ENCODE measurements at regions not wholly inside any gene's neighbourhood (a gene's known extent, or its start where the extent isn't known, plus 50 kb on each side); places are given as distances from the start of the nearest gene placed in this dataset.
"Not testable (repeated sequence)": the region's sequence is repeated elsewhere in the genome, so short reads cannot be mapped to it uniquely, and the experiment has no call there.

DNA sequence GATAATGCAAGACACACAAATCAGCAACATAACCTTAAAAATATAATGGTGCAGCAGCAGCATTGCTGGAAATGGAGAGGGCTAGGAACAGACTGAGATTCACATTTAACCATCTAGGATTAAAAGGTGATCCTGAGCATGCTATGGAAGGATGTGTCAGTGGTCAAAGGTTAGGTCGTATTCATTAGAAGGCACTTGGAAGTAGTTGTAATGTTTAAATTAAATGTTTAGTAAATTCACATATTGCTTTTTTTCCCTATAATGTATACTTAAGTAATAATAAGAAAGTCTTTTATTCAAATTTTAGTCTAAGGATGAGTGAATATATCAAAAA, 368.6 kb upstream of the PDE3A start:
- H3K4me1 ChIP-seq (ENCODE audit: control insufficient read depth, insufficient read depth, low read length): no peaks in the 10 kb centered on the region
- no CpG with 5 or more reads among the region's 1 CpG for WGBS (ENCODE audit: insufficient coverage)
- no peak for DNase-seq (ENCODE audit: low read depth in 4 of 6, low spot score in 6 of 6)
- H3K4me3 ChIP-seq (ENCODE audit: low read depth, low read length): no peak overlapping the region
- no peaks in the 10 kb centered on the region for H3K36me3 ChIP-seq (ENCODE audit: control insufficient read depth, insufficient read depth, low read length)
- H3K27me3 ChIP-seq (ENCODE audit: control insufficient read depth, insufficient read depth, low read length): no peaks in the 10 kb centered on the region
- no peak overlapping the region for H3K27ac ChIP-seq (ENCODE audit: low read depth, low read length)
- H3K9me3 ChIP-seq (ENCODE audit: control insufficient read depth, insufficient read depth, low read length): no peaks in the 10 kb centered on the region

GRCh38 chr12:20000229-20000849, 368.0 kb upstream of the PDE3A start:
- no peaks in the 10 kb centered on the region for H3K9me3 ChIP-seq (ENCODE audit: control insufficient read depth, insufficient read depth, low read length)
- no peak overlapping the region for H3K4me3 ChIP-seq (ENCODE audit: low read depth, low read length)
- no CpG with 5 or more reads among the region's 4 CpGs for WGBS (ENCODE audit: insufficient coverage)

DNA sequence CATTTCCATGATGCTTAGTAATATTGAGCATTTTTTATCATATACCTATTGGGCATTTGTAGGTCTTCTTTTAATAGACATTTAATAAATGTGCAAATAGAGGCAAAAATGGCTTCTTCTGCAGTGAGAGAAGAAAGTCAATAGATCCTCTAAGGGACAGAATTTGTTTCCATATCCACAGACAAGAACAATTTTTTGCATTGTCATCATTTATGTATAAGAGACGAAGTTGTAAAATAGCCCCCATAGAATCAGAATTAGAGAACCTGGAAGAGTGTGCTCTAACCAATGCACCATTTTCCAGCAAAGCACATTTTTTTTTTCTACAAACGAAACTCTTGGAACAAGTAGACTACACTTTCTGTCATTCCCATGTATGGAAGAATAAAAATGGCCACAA, 365.1 kb upstream of the PDE3A start:
- Histone ChIP-seq H3K9me3 (ENCODE audit: control insufficient read depth, insufficient read depth, low read length) (no peaks in the 10 kb centered on the region), H3K27ac (ENCODE audit: low read depth, low read length) (no peak overlapping the region)
- WGBS (ENCODE audit: insufficient coverage): no CpG with 5 or more reads among the region's 2 CpGs

More at GRCh38 chr12:20000229-20000849, 368.0 kb upstream of the PDE3A start:
- Histone ChIP-seq H3K27ac (ENCODE audit: low read depth, low read length) (no peak overlapping the region), H3K36me3 (ENCODE audit: control insufficient read depth, insufficient read depth, low read length) (no peaks in the 10 kb centered on the region), H3K27me3 (ENCODE audit: control insufficient read depth, insufficient read depth, low read length) (no peaks in the 10 kb centered on the region), H3K4me1 (ENCODE audit: control insufficient read depth, insufficient read depth, low read length) (no peaks in the 10 kb centered on the region)
- no peak for DNase-seq (ENCODE audit: low read depth in 4 of 6, low spot score in 6 of 6)

DNA sequence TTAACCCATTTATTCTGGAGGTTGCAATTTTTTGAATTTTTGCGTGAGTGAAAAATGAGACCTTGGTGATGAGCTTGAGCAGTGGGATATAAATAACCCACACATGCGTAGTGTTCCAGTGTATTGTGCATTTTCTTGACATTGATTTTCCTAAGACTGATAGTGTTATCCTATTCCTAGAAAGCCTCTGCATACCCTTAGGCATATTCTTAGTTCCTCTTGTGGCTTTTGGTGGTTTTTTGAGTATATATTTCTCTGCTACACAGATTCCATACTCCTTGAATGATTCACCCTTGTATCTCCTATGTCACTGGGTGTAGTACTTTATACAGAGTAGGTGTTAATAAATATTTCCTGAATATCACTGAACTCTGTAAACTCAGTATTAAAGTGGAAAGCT, 363.4 kb upstream of the PDE3A start:
- Histone ChIP-seq H3K27me3 (ENCODE audit: control insufficient read depth, insufficient read depth, low read length) (no peaks in the 10 kb centered on the region), H3K4me1 (ENCODE audit: control insufficient read depth, insufficient read depth, low read length) (no peaks in the 10 kb centered on the region), H3K36me3 (ENCODE audit: control insufficient read depth, insufficient read depth, low read length) (no peaks in the 10 kb centered on the region), H3K9me3 (ENCODE audit: control insufficient read depth, insufficient read depth, low read length) (no peaks in the 10 kb centered on the region), H3K27ac (ENCODE audit: low read depth, low read length) (no peak overlapping the region), H3K4me3 (ENCODE audit: low read depth, low read length) (no peak overlapping the region)
- WGBS (ENCODE audit: insufficient coverage): no CpG with 5 or more reads among the region's 2 CpGs
- no peak for DNase-seq (ENCODE audit: low read depth in 4 of 6, low spot score in 6 of 6)

More for the DNA sequence above, 365.1 kb upstream of the PDE3A start:
- no peak overlapping the region for H3K4me3 ChIP-seq (ENCODE audit: low read depth, low read length)
- no peaks in the 10 kb centered on the region for H3K36me3 ChIP-seq (ENCODE audit: control insufficient read depth, insufficient read depth, low read length)
- H3K27me3 ChIP-seq (ENCODE audit: control insufficient read depth, insufficient read depth, low read length): no peaks in the 10 kb centered on the region
- no peak for DNase-seq (ENCODE audit: low read depth in 4 of 6, low spot score in 6 of 6)
- no peaks in the 10 kb centered on the region for H3K4me1 ChIP-seq (ENCODE audit: control insufficient read depth, insufficient read depth, low read length)

GRCh38 chr12:20006871-20007730, 361.2 kb upstream of the PDE3A start:
- peak in 1 of 6 donors; percentile 17 for DNase-seq (ENCODE audit: low read depth in 4 of 6, low spot score in 6 of 6)
- no peaks in the 10 kb centered on the region for H3K36me3 ChIP-seq (ENCODE audit: control insufficient read depth, insufficient read depth, low read length)
- no peaks in the 10 kb centered on the region for H3K9me3 ChIP-seq (ENCODE audit: control insufficient read depth, insufficient read depth, low read length)
- no peak overlapping the region for H3K4me3 ChIP-seq (ENCODE audit: low read depth, low read length)
- WGBS (ENCODE audit: insufficient coverage): 88% methylated on average over 1 of the region's 8 CpGs
- H3K4me1 ChIP-seq (ENCODE audit: control insufficient read depth, insufficient read depth, low read length): no peaks in the 10 kb centered on the region
- no peaks in the 10 kb centered on the region for H3K27me3 ChIP-seq (ENCODE audit: control insufficient read depth, insufficient read depth, low read length)
- H3K27ac ChIP-seq (ENCODE audit: low read depth, low read length): no peak overlapping the region

- DNase-seq (ENCODE audit: low read depth in 4 of 6, low spot score in 6 of 6); H3K27me3 ChIP-seq (ENCODE audit: control insufficient read depth, insufficient read depth, low read length): not testable (repeated sequence)
- 99% methylated on average over 8 of the region's 8 CpGs for WGBS (ENCODE audit: insufficient coverage)
Observed at GRCh38 chr12:20009965-20010364, 358.4 kb upstream of the PDE3A start.

GRCh38 chr12:20011200-20011599, 357.1 kb upstream of the PDE3A start:
- WGBS (ENCODE audit: insufficient coverage): no CpG with 5 or more reads among the region's 2 CpGs
- peak; percentile 19 to 77 (median 36) for DNase-seq (ENCODE audit: low read depth in 4 of 6, low spot score in 6 of 6)

More at GRCh38 chr12:20009965-20010364, 358.4 kb upstream of the PDE3A start:
- H3K4me1 ChIP-seq (ENCODE audit: control insufficient read depth, insufficient read depth, low read length); H3K27ac ChIP-seq (ENCODE audit: low read depth, low read length); H3K36me3 ChIP-seq (ENCODE audit: control insufficient read depth, insufficient read depth, low read length); H3K9me3 ChIP-seq (ENCODE audit: control insufficient read depth, insufficient read depth, low read length); H3K4me3 ChIP-seq (ENCODE audit: low read depth, low read length): not testable (repeated sequence)

DNA sequence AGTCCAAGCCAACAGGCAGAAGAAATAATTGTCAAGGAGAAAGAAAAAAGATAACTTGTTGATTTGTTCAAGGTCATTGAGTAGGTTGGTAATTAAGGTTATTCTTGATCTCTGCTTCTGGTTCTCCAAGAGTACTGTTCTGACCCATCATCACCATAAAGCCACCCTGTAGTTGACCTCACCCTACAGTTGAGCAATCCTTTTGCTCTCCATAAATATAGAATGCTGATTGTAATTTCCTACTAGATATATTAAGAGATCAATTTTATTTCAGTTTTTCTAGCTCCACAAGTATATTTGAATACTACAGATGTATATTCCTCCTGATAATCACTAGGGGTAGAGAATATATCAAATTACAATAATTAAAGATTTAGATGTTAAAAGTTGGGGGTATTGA, 350.5 kb upstream of the PDE3A start:
- H3K9me3 ChIP-seq (ENCODE audit: control insufficient read depth, insufficient read depth, low read length): no peaks in the 10 kb centered on the region

More at GRCh38 chr12:20011200-20011599, 357.1 kb upstream of the PDE3A start:
- no peak overlapping the region for H3K27ac ChIP-seq (ENCODE audit: low read depth, low read length)
- H3K27me3 ChIP-seq (ENCODE audit: control insufficient read depth, insufficient read depth, low read length): no peaks in the 10 kb centered on the region
- no peaks in the 10 kb centered on the region for H3K4me1 ChIP-seq (ENCODE audit: control insufficient read depth, insufficient read depth, low read length)
- no peaks in the 10 kb centered on the region for H3K36me3 ChIP-seq (ENCODE audit: control insufficient read depth, insufficient read depth, low read length)
- H3K9me3 ChIP-seq (ENCODE audit: control insufficient read depth, insufficient read depth, low read length): no peaks in the 10 kb centered on the region
- no peak overlapping the region for H3K4me3 ChIP-seq (ENCODE audit: low read depth, low read length)

GRCh38 chr12:20018406-20018805, 349.9 kb upstream of the PDE3A start:
- DNase-seq (ENCODE audit: low read depth in 4 of 6, low spot score in 6 of 6): no peak
- no peak overlapping the region for H3K27ac ChIP-seq (ENCODE audit: low read depth, low read length)
- H3K36me3 ChIP-seq (ENCODE audit: control insufficient read depth, insufficient read depth, low read length): no peaks in the 10 kb centered on the region
- no peaks in the 10 kb centered on the region for H3K4me1 ChIP-seq (ENCODE audit: control insufficient read depth, insufficient read depth, low read length)
- no peak overlapping the region for H3K4me3 ChIP-seq (ENCODE audit: low read depth, low read length)
- no CpG with 5 or more reads among the region's 3 CpGs for WGBS (ENCODE audit: insufficient coverage)
- no peaks in the 10 kb centered on the region for H3K9me3 ChIP-seq (ENCODE audit: control insufficient read depth, insufficient read depth, low read length)
- no peaks in the 10 kb centered on the region for H3K27me3 ChIP-seq (ENCODE audit: control insufficient read depth, insufficient read depth, low read length)

More for the DNA sequence above, 350.5 kb upstream of the PDE3A start:
- Histone ChIP-seq H3K4me3 (ENCODE audit: low read depth, low read length) (no peak overlapping the region), H3K4me1 (ENCODE audit: control insufficient read depth, insufficient read depth, low read length) (no peaks in the 10 kb centered on the region), H3K27ac (ENCODE audit: low read depth, low read length) (no peak overlapping the region), H3K36me3 (ENCODE audit: control insufficient read depth, insufficient read depth, low read length) (no peaks in the 10 kb centered on the region), H3K27me3 (ENCODE audit: control insufficient read depth, insufficient read depth, low read length) (no peaks in the 10 kb centered on the region)
- no peak for DNase-seq (ENCODE audit: low read depth in 4 of 6, low spot score in 6 of 6)

GRCh38 chr12:20024194-20024593, 344.1 kb upstream of the PDE3A start:
- Histone ChIP-seq H3K9me3 (ENCODE audit: control insufficient read depth, insufficient read depth, low read length) (no peaks in the 10 kb centered on the region), H3K36me3 (ENCODE audit: control insufficient read depth, insufficient read depth, low read length) (no peaks in the 10 kb centered on the region), H3K27me3 (ENCODE audit: control insufficient read depth, insufficient read depth, low read length) (no peaks in the 10 kb centered on the region), H3K4me1 (ENCODE audit: control insufficient read depth, insufficient read depth, low read length) (no peaks in the 10 kb centered on the region), H3K27ac (ENCODE audit: low read depth, low read length) (no peak overlapping the region), H3K4me3 (ENCODE audit: low read depth, low read length) (no peak overlapping the region)
- 100% methylated on average over 1 of the region's 6 CpGs for WGBS (ENCODE audit: insufficient coverage)
- peak in 2 of 6 donors; percentile 20 to 65 for DNase-seq (ENCODE audit: low read depth in 4 of 6, low spot score in 6 of 6)

Measured in spinal cord (tissue), 9 donors.